ENCODE measurements at regions not wholly inside any gene's neighbourhood (a gene's known extent, or its start where the extent isn't known, plus 50 kb on each side); places are given as distances from the start of the nearest gene placed in this dataset.

- H3K9me3 ChIP-seq (ENCODE audit: control insufficient read depth, low read length), result no peaks in the 10 kb centered on the region
- no peaks in the 10 kb centered on the region for H3K27me3 Mint-ChIP-seq (ENCODE audit: insufficient read depth)
- no peak overlapping the region for H3K27ac Mint-ChIP-seq
- DNase-seq, result no peak
- 92 to 100% methylated on average over 2 of the region's 2 CpGs for WGBS, 2 experiments (ENCODE audit: insufficient coverage in 1 of 2, insufficient read length in 1 of 2)
- no peaks in the 10 kb centered on the region for H3K36me3 ChIP-seq (ENCODE audit: control insufficient read depth, insufficient read depth, low read length)
- no peak for TF ChIP-seq CTCF (conservative IDR thresholded peaks at IDR 0.05)
- no peak overlapping the region for H3K4me3 Mint-ChIP-seq
- H3K27me3 ChIP-seq (ENCODE audit: control insufficient read depth, insufficient read depth, low read length, poor library complexity, severe bottlenecking), result no peaks in the 10 kb centered on the region
- peaks cover 3% of the 10 kb centered on the region for H3K4me1 Mint-ChIP-seq
- H3K4me3 ChIP-seq (ENCODE audit: low read length), result no peak overlapping the region
- H3K36me3 Mint-ChIP-seq (ENCODE audit: low read depth), result no peaks in the 10 kb centered on the region
- H3K27ac ChIP-seq (ENCODE audit: low read depth, low read length), result no peak overlapping the region
- H3K9me3 Mint-ChIP-seq, result no peaks in the 10 kb centered on the region
- no peak overlapping the region for H3K9ac ChIP-seq (ENCODE audit: extremely low read depth, low read length, poor library complexity, severe bottlenecking)
- no peaks in the 10 kb centered on the region for H3K4me1 ChIP-seq (ENCODE audit: control insufficient read depth, insufficient read depth, low read length)
Observed at GRCh38 chr18:2123077-2123476, 448.2 kb downstream of the METTL4 start.

GRCh38 chr18:2134364-2134763, 436.9 kb downstream of the METTL4 start:
- Mint-ChIP-seq H3K9me3 (no peaks in the 10 kb centered on the region), H3K36me3 (ENCODE audit: low read depth) (no peaks in the 10 kb centered on the region), H3K27me3 (ENCODE audit: insufficient read depth) (no peaks in the 10 kb centered on the region), H3K4me1 (peaks cover 2% of the 10 kb centered on the region), H3K4me3 (no peak overlapping the region), H3K27ac (no peak overlapping the region)
- Histone ChIP-seq H3K9me3 (ENCODE audit: control insufficient read depth, low read length) (no peaks in the 10 kb centered on the region), H3K36me3 (ENCODE audit: control insufficient read depth, insufficient read depth, low read length) (no peaks in the 10 kb centered on the region), H3K9ac (ENCODE audit: extremely low read depth, low read length, poor library complexity, severe bottlenecking) (no peak overlapping the region), H3K4me1 (ENCODE audit: control insufficient read depth, insufficient read depth, low read length) (no peaks in the 10 kb centered on the region), H3K27me3 (ENCODE audit: control insufficient read depth, insufficient read depth, low read length, poor library complexity, severe bottlenecking) (no peaks in the 10 kb centered on the region), H3K27ac (ENCODE audit: low read depth, low read length) (no peak overlapping the region), H3K4me3 (ENCODE audit: low read length) (no peak overlapping the region)
- TF ChIP-seq CTCF (conservative IDR thresholded peaks at IDR 0.05), result peak; percentile 32
- DNase-seq, result no peak

- peaks cover 2% of the 10 kb centered on the region for H3K4me1 Mint-ChIP-seq
- no peak for DNase-seq
- no peak overlapping the region for H3K9ac ChIP-seq (ENCODE audit: extremely low read depth, low read length, poor library complexity, severe bottlenecking)
- no peak overlapping the region for H3K27ac ChIP-seq (ENCODE audit: low read depth, low read length)
- no peak for TF ChIP-seq CTCF (conservative IDR thresholded peaks at IDR 0.05)
- H3K27ac Mint-ChIP-seq, result no peak overlapping the region
- no peaks in the 10 kb centered on the region for H3K9me3 Mint-ChIP-seq
- 73 to 84% methylated on average over 2 to 3 of the region's 3 CpGs for WGBS, 2 experiments (ENCODE audit: insufficient coverage in 1 of 2, insufficient read length in 1 of 2)
- H3K27me3 Mint-ChIP-seq (ENCODE audit: insufficient read depth), result no peaks in the 10 kb centered on the region
- H3K36me3 Mint-ChIP-seq (ENCODE audit: low read depth), result no peaks in the 10 kb centered on the region
- H3K4me1 ChIP-seq (ENCODE audit: control insufficient read depth, insufficient read depth, low read length), result no peaks in the 10 kb centered on the region
- H3K27me3 ChIP-seq (ENCODE audit: control insufficient read depth, insufficient read depth, low read length, poor library complexity, severe bottlenecking), result no peaks in the 10 kb centered on the region
- no peaks in the 10 kb centered on the region for H3K36me3 ChIP-seq (ENCODE audit: control insufficient read depth, insufficient read depth, low read length)
- H3K4me3 Mint-ChIP-seq, result no peak overlapping the region
- no peak overlapping the region for H3K4me3 ChIP-seq (ENCODE audit: low read length)
- no peaks in the 10 kb centered on the region for H3K9me3 ChIP-seq (ENCODE audit: control insufficient read depth, low read length)
Observed at GRCh38 chr18:2135309-2135708, 436.0 kb downstream of the METTL4 start.
